OCI-LY7 (cell line): ENCODE measurements at regions not wholly inside any gene's neighbourhood (a gene's known extent, or its start where the extent isn't known, plus 50 kb on each side); places are given as distances from the start of the nearest gene placed in this dataset.

Source experiments
- EZH2phosphoT487 ChIP-seq: fragments of 200-600 bp; sonication (generic); IDR thresholded peaks from 2 replicates; pipeline ENCODE4 v1.6.1; 2018; ENCODE audit warnings: low read depth, borderline replicate concordance, mild to moderate bottlenecking, mixed run types, antibody characterized with exemption, low read length, moderate library complexity, mixed read lengths
- TF ChIP-seq, protein P1 (sequence below): fragments of 200-600 bp; sonication (generic); conservative IDR thresholded peaks from 2 replicates; pipeline ENCODE4 v1.5.1; 2014; ENCODE audit warnings: mild to moderate bottlenecking, antibody characterized with exemption, low read length, moderate library complexity, mixed read lengths

DNA sequence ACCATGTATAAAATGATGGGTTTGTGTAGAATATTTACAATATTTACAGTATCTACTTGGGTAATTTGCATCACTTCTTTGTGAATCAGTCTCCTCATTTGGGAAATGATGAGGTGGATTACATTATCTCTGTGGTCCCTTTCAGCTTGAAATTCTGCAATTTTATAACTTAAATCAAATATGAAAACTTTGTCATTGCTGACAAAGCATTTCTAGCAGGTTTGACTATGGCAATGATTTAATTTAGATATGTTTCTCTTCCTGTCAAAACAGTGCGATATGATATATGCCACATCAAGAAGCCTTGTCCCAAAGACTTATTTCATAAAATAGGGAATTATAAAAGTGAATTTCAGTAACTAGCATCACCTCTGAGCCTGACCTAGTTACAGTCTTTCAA is 315.8 kb upstream of the MEIS2 start:
- TF ChIP-seq, protein P1, sequence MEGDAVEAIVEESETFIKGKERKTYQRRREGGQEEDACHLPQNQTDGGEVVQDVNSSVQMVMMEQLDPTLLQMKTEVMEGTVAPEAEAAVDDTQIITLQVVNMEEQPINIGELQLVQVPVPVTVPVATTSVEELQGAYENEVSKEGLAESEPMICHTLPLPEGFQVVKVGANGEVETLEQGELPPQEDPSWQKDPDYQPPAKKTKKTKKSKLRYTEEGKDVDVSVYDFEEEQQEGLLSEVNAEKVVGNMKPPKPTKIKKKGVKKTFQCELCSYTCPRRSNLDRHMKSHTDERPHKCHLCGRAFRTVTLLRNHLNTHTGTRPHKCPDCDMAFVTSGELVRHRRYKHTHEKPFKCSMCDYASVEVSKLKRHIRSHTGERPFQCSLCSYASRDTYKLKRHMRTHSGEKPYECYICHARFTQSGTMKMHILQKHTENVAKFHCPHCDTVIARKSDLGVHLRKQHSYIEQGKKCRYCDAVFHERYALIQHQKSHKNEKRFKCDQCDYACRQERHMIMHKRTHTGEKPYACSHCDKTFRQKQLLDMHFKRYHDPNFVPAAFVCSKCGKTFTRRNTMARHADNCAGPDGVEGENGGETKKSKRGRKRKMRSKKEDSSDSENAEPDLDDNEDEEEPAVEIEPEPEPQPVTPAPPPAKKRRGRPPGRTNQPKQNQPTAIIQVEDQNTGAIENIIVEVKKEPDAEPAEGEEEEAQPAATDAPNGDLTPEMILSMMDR, result no peak
- no peak for TF ChIP-seq EZH2phosphoT487
